ENCODE measurements at regions not wholly inside any gene's neighbourhood (a gene's known extent, or its start where the extent isn't known, plus 50 kb on each side); places are given as distances from the start of the nearest gene placed in this dataset.

- DNase-seq (ENCODE audit: low read depth in 3 of 3, low spot score in 1 of 3), result no peak
Measured at GRCh38 chr13:76795701-76796695, 90.2 kb downstream of the KCTD12 start.

DNA sequence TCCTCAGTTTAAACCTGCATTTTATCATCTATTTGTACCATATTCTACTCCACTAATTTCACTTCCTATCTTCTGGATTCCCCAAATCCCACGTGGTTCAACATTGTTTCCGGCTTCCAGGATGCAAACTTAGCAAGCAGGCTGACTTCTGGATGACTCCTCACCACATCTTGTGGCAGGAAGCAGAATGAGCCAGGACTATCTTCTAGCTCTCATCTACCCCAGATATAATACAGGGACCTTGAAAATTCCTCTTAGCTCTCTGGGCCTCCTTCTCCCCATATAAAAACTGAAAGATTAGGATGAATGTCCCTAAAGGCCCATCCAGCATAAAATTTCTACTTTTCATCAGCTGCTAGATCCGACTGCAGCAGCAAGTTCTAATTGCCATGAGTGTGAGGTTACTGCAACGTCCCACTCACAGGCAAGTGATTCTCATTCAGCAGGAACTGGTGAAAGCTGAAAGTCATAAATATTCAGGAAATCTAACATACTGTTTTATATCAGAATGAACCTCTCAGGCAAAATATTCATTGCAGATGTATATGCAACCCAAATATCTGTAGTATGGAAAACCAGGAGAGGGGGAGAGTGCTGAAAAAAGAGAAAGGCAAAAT, 93.4 kb downstream of the KCTD12 start:
- no peak for DNase-seq (ENCODE audit: low read depth in 3 of 3, low spot score in 1 of 3)

GRCh38 chr13:76790980-76791819, 95.0 kb downstream of the KCTD12 start:
- no peak for DNase-seq (ENCODE audit: low read depth in 3 of 3, low spot score in 1 of 3)

- no peak for DNase-seq (ENCODE audit: low read depth in 3 of 3, low spot score in 1 of 3)
Measured at GRCh38 chr13:76790526-76790925, 95.7 kb downstream of the KCTD12 start.

DNA sequence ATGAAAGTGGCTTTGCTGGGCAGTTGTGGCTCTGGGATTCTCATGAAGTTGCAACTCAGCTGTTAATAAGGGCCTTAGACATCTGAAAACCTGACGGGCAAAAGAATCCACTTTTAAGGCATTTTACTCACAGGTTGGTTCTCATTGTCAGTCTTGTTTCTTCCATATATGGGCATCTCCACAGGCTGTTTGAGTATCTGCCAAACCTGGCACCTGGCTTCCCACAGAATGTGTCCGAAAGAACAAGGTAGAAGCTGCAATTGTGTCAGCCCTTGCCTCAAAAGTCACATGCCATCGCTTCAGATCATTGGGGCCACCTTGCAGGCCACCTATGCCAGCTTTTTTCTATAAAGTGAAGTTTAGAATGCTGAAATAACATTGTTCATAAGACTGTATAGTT, 102.4 kb downstream of the KCTD12 start:
- no peak for DNase-seq (ENCODE audit: low read depth in 3 of 3, low spot score in 1 of 3)

- no peak for DNase-seq (ENCODE audit: low read depth in 3 of 3, low spot score in 1 of 3)
Measured at GRCh38 chr13:76778853-76779252, 107.4 kb downstream of the KCTD12 start.

DNA sequence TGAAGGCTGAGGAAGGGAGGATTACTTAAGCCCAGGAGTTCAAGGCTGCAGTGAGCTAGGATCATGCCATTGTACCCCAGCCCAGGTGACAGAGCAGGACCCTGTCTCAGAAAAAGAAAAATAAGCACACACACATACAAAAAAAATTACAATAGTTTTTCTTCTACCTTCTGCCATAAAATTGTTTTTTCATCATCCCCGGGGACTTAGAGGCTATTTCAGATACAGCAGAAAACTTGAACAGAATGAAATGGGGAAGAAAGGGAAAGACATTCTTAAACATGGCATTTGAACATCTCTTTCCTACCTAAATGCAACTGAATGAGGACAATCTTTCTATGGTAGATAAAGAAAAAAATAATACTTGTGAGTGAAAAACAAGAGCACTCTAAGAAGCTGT, 109.1 kb downstream of the KCTD12 start:
- no peak for DNase-seq (ENCODE audit: low read depth in 3 of 3, low spot score in 1 of 3)

DNA sequence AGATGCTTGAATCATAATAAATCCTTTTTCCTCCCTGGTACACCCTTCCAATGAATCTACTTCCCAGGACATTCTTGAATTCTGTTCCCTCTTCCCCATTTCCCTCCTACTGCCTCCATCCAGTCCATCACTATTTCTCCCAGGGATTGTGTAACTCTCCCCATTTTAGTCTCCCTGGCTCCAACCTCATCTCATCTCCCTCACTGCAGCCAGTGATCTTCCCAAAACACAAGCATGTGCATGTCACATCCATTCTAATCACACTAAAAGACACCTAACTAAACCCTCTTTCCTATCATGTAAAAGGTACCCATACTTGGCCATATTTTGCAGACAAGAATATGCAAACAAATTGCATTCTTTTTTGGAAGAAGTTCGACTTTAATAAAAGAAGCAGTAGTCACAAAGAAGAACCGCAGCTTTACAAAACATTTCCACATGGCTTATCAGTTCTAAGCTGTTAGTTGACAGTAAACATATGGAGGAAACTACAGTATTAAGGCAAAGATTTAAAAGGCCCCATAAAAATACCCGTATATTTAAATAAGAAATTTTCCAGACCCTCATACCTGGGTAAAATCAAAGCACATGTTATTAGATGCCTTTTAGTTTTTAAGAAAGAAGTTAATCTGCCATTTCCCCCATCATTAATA, 111.0 kb downstream of the KCTD12 start:
- no peak for DNase-seq (ENCODE audit: low read depth in 3 of 3, low spot score in 1 of 3)

DNA sequence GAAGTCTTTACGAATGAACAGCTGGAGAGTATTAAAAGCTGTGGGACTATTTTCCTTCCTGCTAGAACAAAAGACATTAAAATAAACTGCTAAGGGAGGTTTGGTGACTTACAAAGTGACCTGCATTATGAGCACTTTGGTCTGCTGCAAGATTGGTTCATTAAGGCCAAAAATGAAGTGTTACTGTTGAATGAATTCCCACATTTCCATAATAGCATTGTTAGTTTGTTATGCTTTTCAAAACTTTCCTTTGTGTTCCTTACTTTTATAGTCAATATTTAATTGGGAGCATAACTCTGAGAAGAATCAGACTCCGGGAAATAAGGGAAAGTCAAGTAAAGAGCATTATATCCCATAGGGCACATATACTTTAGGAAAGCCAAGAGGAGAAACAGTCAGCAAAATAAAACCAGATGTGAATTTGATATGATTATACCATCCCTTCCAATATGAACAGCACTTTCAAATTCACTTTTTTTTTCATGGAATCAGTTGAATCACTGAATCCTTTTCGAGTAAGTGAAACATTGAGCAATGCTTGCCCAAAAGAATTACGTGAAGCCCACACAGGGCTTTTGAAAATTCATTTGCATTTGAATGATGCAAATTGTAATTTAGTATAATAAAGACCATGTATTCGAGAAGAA, 112.6 kb downstream of the KCTD12 start:
- no peak for DNase-seq (ENCODE audit: low read depth in 3 of 3, low spot score in 1 of 3)

DNA sequence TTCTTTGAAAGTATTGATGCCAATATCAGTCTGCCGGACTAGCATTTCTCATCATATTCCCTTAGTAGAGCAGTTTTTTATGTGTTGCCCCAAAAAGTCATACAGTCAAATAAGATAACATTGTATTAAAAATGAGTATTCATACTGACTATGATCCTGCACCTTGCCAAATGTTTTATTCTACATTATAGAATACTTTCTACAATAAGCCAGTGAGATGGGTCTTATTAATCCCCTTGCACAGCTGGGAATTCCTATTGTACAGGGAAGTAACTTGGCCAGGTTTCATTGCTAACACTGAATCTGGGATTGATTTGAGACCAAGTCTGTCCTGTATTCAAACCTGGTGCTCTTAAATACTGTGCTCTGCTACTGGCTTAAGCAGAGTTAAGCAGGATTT, 114.0 kb downstream of the KCTD12 start:
- no peak for DNase-seq (ENCODE audit: low read depth in 3 of 3, low spot score in 1 of 3)

- no peak for DNase-seq (ENCODE audit: low read depth in 3 of 3, low spot score in 1 of 3)
Measured at GRCh38 chr13:76769271-76769791, 116.9 kb downstream of the KCTD12 start.

GRCh38 chr13:76768384-76768783, 117.8 kb downstream of the KCTD12 start:
- DNase-seq (ENCODE audit: low read depth in 3 of 3, low spot score in 1 of 3), result no peak

- no peak for DNase-seq (ENCODE audit: low read depth in 3 of 3, low spot score in 1 of 3)
Measured at GRCh38 chr13:76764916-76765315, 121.3 kb downstream of the KCTD12 start.

- DNase-seq (ENCODE audit: low read depth in 3 of 3, low spot score in 1 of 3), result no peak
Measured at GRCh38 chr13:76764429-76764828, 121.8 kb downstream of the KCTD12 start.

DNA sequence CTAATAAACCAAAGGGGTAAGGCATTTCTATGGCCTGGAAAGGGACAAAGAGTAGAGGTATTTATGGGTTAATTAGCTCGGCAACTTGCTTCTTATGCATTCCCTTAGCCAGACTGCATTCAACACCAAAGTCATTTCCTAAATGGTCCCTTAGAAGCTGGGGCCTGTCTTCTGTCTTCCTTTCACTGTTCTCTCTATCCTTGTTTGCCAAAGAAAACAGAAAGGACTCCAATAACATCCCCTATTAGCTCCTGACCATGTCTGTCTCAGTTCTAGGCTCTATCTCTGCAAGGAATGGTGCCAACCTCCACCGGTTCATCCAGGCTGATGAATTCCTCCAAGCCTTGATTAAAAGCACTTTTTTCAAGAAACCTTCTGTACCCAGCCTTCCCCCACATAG, 123.5 kb downstream of the KCTD12 start:
- no peak for DNase-seq (ENCODE audit: low read depth in 3 of 3, low spot score in 1 of 3)

GRCh38 chr13:76759877-76760276, 126.3 kb downstream of the KCTD12 start:
- no peak for DNase-seq (ENCODE audit: low read depth in 3 of 3, low spot score in 1 of 3)

DNA sequence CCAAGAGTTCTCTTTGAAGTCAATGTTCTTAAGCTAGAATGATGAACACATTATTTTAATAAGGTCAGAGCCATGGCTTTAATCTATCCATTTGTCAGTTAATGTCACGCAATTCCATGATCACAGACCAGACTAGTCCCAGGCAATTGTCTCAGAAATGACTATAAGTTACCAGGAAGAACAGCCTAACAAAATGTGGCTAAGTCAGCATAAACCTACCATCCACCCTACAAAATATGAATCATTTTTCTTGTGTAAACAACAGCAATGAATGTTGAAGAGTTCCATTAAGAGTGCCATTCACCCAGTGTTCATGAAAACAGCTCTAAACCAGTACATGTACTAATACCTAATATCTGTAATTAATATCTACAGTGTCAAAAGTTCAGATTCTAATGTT, 127.5 kb downstream of the KCTD12 start:
- no peak for DNase-seq (ENCODE audit: low read depth in 3 of 3, low spot score in 1 of 3)

DNA sequence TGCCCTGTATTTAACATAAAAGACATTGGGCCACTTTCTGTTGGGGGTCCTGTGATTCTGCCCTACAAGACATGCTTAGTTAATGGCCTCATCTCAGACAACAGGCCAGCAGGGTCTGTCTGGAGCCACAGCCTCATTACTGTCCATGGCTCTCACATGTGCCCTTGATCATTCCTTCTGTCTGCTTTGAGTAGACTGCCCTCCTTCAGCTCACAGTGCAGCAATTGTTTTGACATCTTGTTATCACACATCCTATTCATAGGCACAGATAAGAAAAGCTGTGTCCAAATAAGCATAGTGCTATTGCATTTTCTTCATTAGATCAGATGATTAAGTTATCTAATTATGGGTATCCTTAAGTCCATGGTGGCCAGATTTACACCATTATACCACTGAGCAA, 127.9 kb downstream of the KCTD12 start:
- no peak for DNase-seq (ENCODE audit: low read depth in 3 of 3, low spot score in 1 of 3)

- DNase-seq (ENCODE audit: low read depth in 3 of 3, low spot score in 1 of 3), result no peak
Measured at GRCh38 chr13:76756451-76756850, 129.8 kb downstream of the KCTD12 start.

DNA sequence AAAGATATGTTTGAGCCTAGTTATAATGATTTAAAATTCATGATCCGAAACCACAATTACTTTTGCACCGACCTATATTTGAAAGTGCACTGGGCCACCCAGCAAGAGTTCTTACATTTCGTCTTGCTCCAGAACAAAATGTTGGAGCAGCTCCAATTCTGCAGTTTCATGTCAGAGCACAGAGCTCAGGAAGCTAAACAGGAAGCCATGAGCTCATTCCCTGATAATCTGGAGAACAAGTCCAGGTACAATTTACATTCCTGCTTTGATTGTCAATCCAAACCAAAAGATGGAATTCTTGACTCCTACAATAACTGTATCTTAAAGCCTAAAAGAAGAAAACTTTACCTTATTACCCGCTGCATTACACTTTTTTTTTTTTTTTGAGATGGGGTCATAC, 131.8 kb downstream of the KCTD12 start:
- DNase-seq (ENCODE audit: low read depth in 3 of 3, low spot score in 1 of 3), result no peak

Data from stimulated activated CD4-positive, alpha-beta T cell treated with anti-CD3 and anti-CD28 coated beads, TNF-alpha, amount 100 ng/mL, for 1 hour (primary cell).